ENCODE measurements at regions not wholly inside any gene's neighbourhood (a gene's known extent, or its start where the extent isn't known, plus 50 kb on each side); places are given as distances from the start of the nearest gene placed in this dataset.

DNA sequence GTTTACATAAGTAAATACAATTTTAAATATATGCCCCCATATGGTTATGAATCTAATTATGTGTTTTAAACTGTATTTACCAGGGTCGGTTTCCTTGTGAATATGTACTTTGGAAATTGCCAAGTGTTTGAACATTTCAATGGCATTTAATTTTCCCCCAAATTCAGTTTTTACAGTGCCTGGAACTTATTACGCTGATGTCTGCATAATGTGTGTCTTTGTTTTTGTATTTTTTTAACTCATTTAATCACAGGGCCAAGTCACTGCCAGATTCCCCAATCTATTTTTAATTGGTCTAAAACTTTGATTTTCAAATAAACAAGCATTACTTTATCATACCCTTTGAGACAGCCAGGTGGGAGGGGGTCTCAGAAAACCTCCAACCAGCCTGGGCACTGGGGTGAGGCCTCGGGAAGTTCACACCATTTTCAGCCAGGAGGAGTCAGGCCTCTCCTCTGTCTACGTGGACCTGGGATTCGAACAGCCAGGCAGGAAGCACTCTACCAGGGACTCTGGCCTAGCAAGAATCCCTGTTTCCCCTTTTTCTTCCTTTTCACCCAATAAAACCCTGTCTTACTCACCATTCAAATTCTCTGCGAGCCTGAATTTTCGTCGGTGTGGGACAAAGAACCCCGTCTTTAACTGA, 151.5 kb upstream of the COL1A2 start:
- Histone ChIP-seq H3K9me2 (no peaks in the 10 kb centered on the region), H3K79me2 (ENCODE audit: insufficient read depth) (no peaks in the 10 kb centered on the region), H2AFZ (ENCODE audit: low read depth) (no peak overlapping the region), H3K4me1 (ENCODE audit: control insufficient read depth in 1 of 2, insufficient read depth in 2 of 2, low read depth in 1 of 2, low read length in 1 of 2) (peaks cover 0 to 9% of the 10 kb centered on the region in 2 experiments; a peak in 2 of 4 replicates), H3K9me3 (no peaks in the 10 kb centered on the region), H4K20me1 (ENCODE audit: insufficient read depth) (no peaks in the 10 kb centered on the region), H3K36me3 (replicated peaks in 1 of 2; ENCODE audit: control insufficient read depth in 1 of 2, insufficient read depth in 2 of 2, low read length in 1 of 2) (no peaks in the 10 kb centered on the region), H3K27ac (ENCODE audit: low read depth in 2 of 2, low read length in 1 of 2) (no peak overlapping the region), H3K27me3 (ENCODE audit: insufficient read depth) (no peaks in the 10 kb centered on the region), H3K9ac (no peak overlapping the region), H3K4me3 (ENCODE audit: low read depth in 2 of 2, low read length in 1 of 2) (no peak overlapping the region), H3K4me2 (no peak overlapping the region), H3F3A (replicated peaks; ENCODE audit: insufficient read depth) (no peaks in the 10 kb centered on the region)
- 86% methylated on average over 9 of the region's 9 CpGs for WGBS (ENCODE audit: low lambda C conversion rate)
- DNase-seq, result no peak
- ChIA-PET POLR2A (no interaction called here), CTCF (no interaction called here)
- TF ChIP-seq IRF3 (IDR thresholded peaks at IDR 0.05; ENCODE audit: low read depth, low read length) (no peak), NFIC (IDR thresholded peaks at IDR 0.05; ENCODE audit: borderline replicate concordance) (no peak), SMC3 (IDR thresholded peaks at IDR 0.05; ENCODE audit: low read depth, low read length) (no peak)
- TF ChIP-seq, protein P1, sequence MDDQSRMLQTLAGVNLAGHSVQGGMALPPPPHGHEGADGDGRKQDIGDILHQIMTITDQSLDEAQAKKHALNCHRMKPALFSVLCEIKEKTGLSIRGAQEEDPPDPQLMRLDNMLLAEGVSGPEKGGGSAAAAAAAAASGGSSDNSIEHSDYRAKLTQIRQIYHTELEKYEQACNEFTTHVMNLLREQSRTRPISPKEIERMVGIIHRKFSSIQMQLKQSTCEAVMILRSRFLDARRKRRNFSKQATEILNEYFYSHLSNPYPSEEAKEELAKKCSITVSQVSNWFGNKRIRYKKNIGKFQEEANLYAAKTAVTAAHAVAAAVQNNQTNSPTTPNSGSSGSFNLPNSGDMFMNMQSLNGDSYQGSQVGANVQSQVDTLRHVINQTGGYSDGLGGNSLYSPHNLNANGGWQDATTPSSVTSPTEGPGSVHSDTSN (IDR thresholded peaks at IDR 0.05), result no peak

DNA sequence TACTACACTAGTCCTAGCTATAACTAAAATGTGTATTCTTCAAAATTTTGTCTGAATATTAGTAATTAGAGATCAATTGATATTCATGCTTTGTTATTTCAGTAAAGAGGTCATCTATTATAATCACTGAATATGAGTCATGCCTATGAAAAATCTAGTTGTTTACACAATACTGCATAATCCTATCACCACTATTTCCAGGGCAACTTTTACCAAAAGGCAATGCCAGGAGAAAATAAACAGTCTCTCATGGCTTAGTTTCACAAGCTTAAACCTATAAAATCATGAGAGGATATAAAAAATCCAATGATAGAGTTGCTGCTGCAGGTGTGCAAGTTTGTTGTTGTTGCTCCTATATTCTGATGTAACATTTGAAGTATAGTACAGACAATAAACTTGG, 149.9 kb upstream of the COL1A2 start:
- Histone ChIP-seq H3K9me2 (no peaks in the 10 kb centered on the region), H3K4me3 (ENCODE audit: low read depth in 2 of 2, low read length in 1 of 2) (no peak overlapping the region), H3K27ac (ENCODE audit: low read depth in 2 of 2, low read length in 1 of 2) (no peak overlapping the region), H3K36me3 (replicated peaks in 1 of 2; ENCODE audit: control insufficient read depth in 1 of 2, insufficient read depth in 2 of 2, low read length in 1 of 2) (no peaks in the 10 kb centered on the region), H3K27me3 (ENCODE audit: insufficient read depth) (no peaks in the 10 kb centered on the region), H3K79me2 (ENCODE audit: insufficient read depth) (no peaks in the 10 kb centered on the region), H4K20me1 (ENCODE audit: insufficient read depth) (no peaks in the 10 kb centered on the region), H3K4me1 (ENCODE audit: control insufficient read depth in 1 of 2, insufficient read depth in 2 of 2, low read depth in 1 of 2, low read length in 1 of 2) (peaks cover 0 to 9% of the 10 kb centered on the region in 2 experiments; a peak in 2 of 4 replicates), H3K9ac (no peak overlapping the region), H3K4me2 (no peak overlapping the region), H2AFZ (ENCODE audit: low read depth) (no peak overlapping the region), H3F3A (replicated peaks; ENCODE audit: insufficient read depth) (no peaks in the 10 kb centered on the region), H3K9me3 (no peaks in the 10 kb centered on the region)
- ChIA-PET POLR2A (no interaction called here), CTCF (interaction anchor here (0.8 to 1.3 kb wide), 2 partner anchors 9 to 342 kb away, joined by 3 read pairs; no protein-coding TSS in a partner anchor)
- no peak for TF ChIP-seq NRF1 (IDR thresholded peaks at IDR 0.05; ENCODE audit: low read depth, low read length)
- DNase-seq, result no peak

GRCh38 chr7:94245500-94245899, 149.2 kb upstream of the COL1A2 start:
- no peaks in the 10 kb centered on the region for H4K20me1 ChIP-seq (ENCODE audit: insufficient read depth)
- no peak for DNase-seq
- no peak overlapping the region for H3K4me3 ChIP-seq (ENCODE audit: low read depth in 2 of 2, low read length in 1 of 2)
- 91% methylated on average over 4 of the region's 4 CpGs for WGBS (ENCODE audit: low lambda C conversion rate)
- no peak overlapping the region for H3K4me2 ChIP-seq
- no peak overlapping the region for H3K9ac ChIP-seq
- peaks cover 2% of the 10 kb centered on the region for H3F3A ChIP-seq (replicated peaks; ENCODE audit: insufficient read depth)
- no peaks in the 10 kb centered on the region for H3K9me2 ChIP-seq
- H3K79me2 ChIP-seq (ENCODE audit: insufficient read depth), result no peaks in the 10 kb centered on the region
- peaks cover 0 to 14% of the 10 kb centered on the region in 2 experiments; a peak in 2 of 4 replicates for H3K4me1 ChIP-seq (ENCODE audit: control insufficient read depth in 1 of 2, insufficient read depth in 2 of 2, low read depth in 1 of 2, low read length in 1 of 2)
- H3K27me3 ChIP-seq (ENCODE audit: insufficient read depth), result no peaks in the 10 kb centered on the region
- H2AFZ ChIP-seq (ENCODE audit: low read depth), result no peak overlapping the region
- H3K27ac ChIP-seq (ENCODE audit: low read depth in 2 of 2, low read length in 1 of 2), result no peak overlapping the region
- CTCF ChIA-PET, result interaction anchor here (0.8 to 1.0 kb wide), 2 partner anchors 123 to 343 kb away, joined by 3 read pairs; no protein-coding TSS in a partner anchor
- no peaks in the 10 kb centered on the region for H3K36me3 ChIP-seq (replicated peaks in 1 of 2; ENCODE audit: control insufficient read depth in 1 of 2, insufficient read depth in 2 of 2, low read length in 1 of 2)
- POLR2A ChIA-PET, result no interaction called here
- no peaks in the 10 kb centered on the region for H3K9me3 ChIP-seq
- TF ChIP-seq, protein P2, sequence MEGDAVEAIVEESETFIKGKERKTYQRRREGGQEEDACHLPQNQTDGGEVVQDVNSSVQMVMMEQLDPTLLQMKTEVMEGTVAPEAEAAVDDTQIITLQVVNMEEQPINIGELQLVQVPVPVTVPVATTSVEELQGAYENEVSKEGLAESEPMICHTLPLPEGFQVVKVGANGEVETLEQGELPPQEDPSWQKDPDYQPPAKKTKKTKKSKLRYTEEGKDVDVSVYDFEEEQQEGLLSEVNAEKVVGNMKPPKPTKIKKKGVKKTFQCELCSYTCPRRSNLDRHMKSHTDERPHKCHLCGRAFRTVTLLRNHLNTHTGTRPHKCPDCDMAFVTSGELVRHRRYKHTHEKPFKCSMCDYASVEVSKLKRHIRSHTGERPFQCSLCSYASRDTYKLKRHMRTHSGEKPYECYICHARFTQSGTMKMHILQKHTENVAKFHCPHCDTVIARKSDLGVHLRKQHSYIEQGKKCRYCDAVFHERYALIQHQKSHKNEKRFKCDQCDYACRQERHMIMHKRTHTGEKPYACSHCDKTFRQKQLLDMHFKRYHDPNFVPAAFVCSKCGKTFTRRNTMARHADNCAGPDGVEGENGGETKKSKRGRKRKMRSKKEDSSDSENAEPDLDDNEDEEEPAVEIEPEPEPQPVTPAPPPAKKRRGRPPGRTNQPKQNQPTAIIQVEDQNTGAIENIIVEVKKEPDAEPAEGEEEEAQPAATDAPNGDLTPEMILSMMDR (IDR thresholded peaks at IDR 0.05), result no peak
- TF ChIP-seq RFX5 (IDR thresholded peaks at IDR 0.05; ENCODE audit: low read length), result no peak
- no peak for TF ChIP-seq MEF2A (IDR thresholded peaks at IDR 0.05; ENCODE audit: borderline replicate concordance, low read depth)
- no peak for TF ChIP-seq SMC3 (IDR thresholded peaks at IDR 0.05; ENCODE audit: low read depth, low read length)
- TF ChIP-seq JUND (IDR thresholded peaks at IDR 0.05), result no peak
- TF ChIP-seq YY1 (IDR thresholded peaks at IDR 0.05; ENCODE audit: low read depth), result no peak
- TF ChIP-seq FOXM1 (IDR thresholded peaks at IDR 0.05; ENCODE audit: low read depth), result no peak
- TF ChIP-seq, protein P1 (IDR thresholded peaks at IDR 0.05), result no peak
- TF ChIP-seq MXI1 (IDR thresholded peaks at IDR 0.05; ENCODE audit: low read depth, low read length), result no peak
- no peak for TF ChIP-seq TEAD4 (IDR thresholded peaks at IDR 0.05; ENCODE audit: borderline replicate concordance, insufficient read depth)
- TF ChIP-seq EP300 (IDR thresholded peaks at IDR 0.05; ENCODE audit: borderline replicate concordance in 1 of 2, low read depth in 1 of 2, low read length in 1 of 2), result no peak

Data from SK-N-SH (cell line).